ENCODE measurements at regions not wholly inside any gene's neighbourhood (a gene's known extent, or its start where the extent isn't known, plus 50 kb on each side); places are given as distances from the start of the nearest gene placed in this dataset.

DNA sequence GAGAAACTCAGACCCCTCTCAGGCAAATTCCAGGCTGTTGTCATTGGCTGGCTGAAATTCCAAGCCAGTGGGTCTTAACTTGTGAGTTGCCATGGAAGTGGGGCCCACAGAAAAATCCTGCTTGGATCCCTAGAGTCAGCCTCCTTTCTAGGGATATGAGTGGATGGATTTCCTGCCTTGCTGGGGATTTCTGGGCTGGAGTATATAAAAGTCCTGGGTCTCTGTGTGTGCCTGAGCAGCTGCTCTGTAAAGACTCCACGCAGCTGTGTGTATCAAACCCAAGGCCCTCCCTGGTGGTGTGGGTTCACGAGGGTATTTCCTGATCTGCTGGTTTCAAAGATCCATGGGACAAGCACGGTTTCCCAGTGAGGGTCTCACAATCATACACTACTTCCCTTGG, 1077.1 kb downstream of the SLC16A7 start:
- TF ChIP-seq, protein P1, sequence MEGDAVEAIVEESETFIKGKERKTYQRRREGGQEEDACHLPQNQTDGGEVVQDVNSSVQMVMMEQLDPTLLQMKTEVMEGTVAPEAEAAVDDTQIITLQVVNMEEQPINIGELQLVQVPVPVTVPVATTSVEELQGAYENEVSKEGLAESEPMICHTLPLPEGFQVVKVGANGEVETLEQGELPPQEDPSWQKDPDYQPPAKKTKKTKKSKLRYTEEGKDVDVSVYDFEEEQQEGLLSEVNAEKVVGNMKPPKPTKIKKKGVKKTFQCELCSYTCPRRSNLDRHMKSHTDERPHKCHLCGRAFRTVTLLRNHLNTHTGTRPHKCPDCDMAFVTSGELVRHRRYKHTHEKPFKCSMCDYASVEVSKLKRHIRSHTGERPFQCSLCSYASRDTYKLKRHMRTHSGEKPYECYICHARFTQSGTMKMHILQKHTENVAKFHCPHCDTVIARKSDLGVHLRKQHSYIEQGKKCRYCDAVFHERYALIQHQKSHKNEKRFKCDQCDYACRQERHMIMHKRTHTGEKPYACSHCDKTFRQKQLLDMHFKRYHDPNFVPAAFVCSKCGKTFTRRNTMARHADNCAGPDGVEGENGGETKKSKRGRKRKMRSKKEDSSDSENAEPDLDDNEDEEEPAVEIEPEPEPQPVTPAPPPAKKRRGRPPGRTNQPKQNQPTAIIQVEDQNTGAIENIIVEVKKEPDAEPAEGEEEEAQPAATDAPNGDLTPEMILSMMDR (conservative IDR thresholded peaks at IDR 0.05; ENCODE audit: low read length), result no peak
- no peak for TF ChIP-seq EZH2phosphoT487 (IDR thresholded peaks at IDR 0.05; ENCODE audit: borderline replicate concordance, low read depth, low read length)

Data from OCI-LY7 (cell line).